Panc1 (cell line): ENCODE measurements at regions not wholly inside any gene's neighbourhood (a gene's known extent, or its start where the extent isn't known, plus 50 kb on each side); places are given as distances from the start of the nearest gene placed in this dataset.

Source experiments
- ATAC-seq: fragments of 200-7000 bp; cut with Tn5 transposase; 2 replicates; pipeline ENCODE4 v1.9.1; 2020; ENCODE audit warnings: mild to moderate bottlenecking, moderate library complexity
- BruUV-seq: library from RNA; stranded (reverse); fragments of 400-500 nt; replicated peaks from 2 replicates; lab custom pipeline; 2021; lab: Mats Ljungman, UMichigan
- CTCF ChIA-PET: fragments of 300-600 bp; sonication (Branson Sonifier 250); formaldehyde crosslinking; loops from one replicate; lab custom pipeline; 2022; ENCODE audit warnings: antibody characterized with exemption; lab: Charles Lee
- POLR2A ChIA-PET: fragments of 300-600 bp; sonication (Branson Sonifier 250); formaldehyde crosslinking; loops from one replicate; lab custom pipeline; 2022; ENCODE audit warnings: antibody characterized with exemption; lab: Charles Lee
- DNase-seq: peaks from one replicate; pipeline ENCODE4 v3.0.0-alpha.2; 2010; ENCODE audit warnings: low read depth, low spot score
- H3K27ac ChIP-seq: 2 replicates; pipeline ENCODE4 v1.5.1; 2011; ENCODE audit warnings: mild to moderate bottlenecking, low read length, inconsistent platforms
- H3K27me3 ChIP-seq: fragments of 200-500 bp; sonication (Bioruptor generic); 2 replicates; pipeline ENCODE4 v1.6.0; 2014; ENCODE audit warnings: low read length, inconsistent platforms; ENCODE audit not compliant: control insufficient read depth, insufficient read depth
- H3K36me3 ChIP-seq: fragments of 200-500 bp; sonication (Bioruptor generic); 2 replicates; pipeline ENCODE4 v1.5.1; 2014; ENCODE audit warnings: inconsistent platforms, mild to moderate bottlenecking, low read length, moderate library complexity; ENCODE audit not compliant: control insufficient read depth, insufficient read depth
- H3K4me1 ChIP-seq: 2 replicates; pipeline ENCODE4 v1.5.1; 2011; ENCODE audit warnings: inconsistent platforms, mild to moderate bottlenecking, low read length, moderate library complexity; ENCODE audit not compliant: control insufficient read depth, insufficient read depth
- H3K4me3 ChIP-seq, 2 experiments: 2 replicates each; pipeline ENCODE4 v1.5.1; 2011 to 2012; ENCODE audit warnings: low read depth in 2 of 2, low read length in 2 of 2, mild to moderate bottlenecking in 2 of 2, inconsistent platforms in 1 of 2, moderate library complexity in 1 of 2
- H3K9me3 ChIP-seq: fragments of 200-500 bp; sonication (Bioruptor generic); 2 replicates; pipeline ENCODE4 v1.5.1; 2014; ENCODE audit warnings: low read depth, mild to moderate bottlenecking, inconsistent platforms, low read length, moderate library complexity; ENCODE audit not compliant: control insufficient read depth, insufficient read depth
- CTCF ChIP-seq: fragments of 450-650 bp; IDR thresholded peaks from 2 replicates; pipeline ENCODE4 v1.5.1; 2017; ENCODE audit warnings: mild to moderate bottlenecking
- POLR2AphosphoS5 ChIP-seq: IDR thresholded peaks from 2 replicates; pipeline ENCODE4 v1.6.1; 2012; ENCODE audit warnings: mild to moderate bottlenecking, low read depth, low read length, moderate library complexity
- SIN3A ChIP-seq: IDR thresholded peaks from 2 replicates; pipeline ENCODE4 v1.6.1; 2012; ENCODE audit warnings: low read depth, mild to moderate bottlenecking, low read length, moderate library complexity, borderline replicate concordance; ENCODE audit not compliant: insufficient read depth
- TCF7L2 ChIP-seq: IDR thresholded peaks from 2 replicates; pipeline ENCODE4 v1.6.1; 2011; ENCODE audit warnings: mild to moderate bottlenecking, low read depth, low read length, inconsistent platforms
- in situ Hi-C: cut with HindIII; loops from 2 replicates; pipeline ENCODE4 v1.10.0; 2016; ENCODE audit warnings: low sequenced_read_pairs, low pct_unique_long_range_greater_than_20kb
- intact Hi-C: fragments of 100-400 bp; cut with micrococcal nuclease; formaldehyde crosslinking; loops from one replicate; pipeline ENCODE4 v1.10.0; 2022; ENCODE audit not compliant: unreplicated experiment
- TF ChIP-seq, protein P1 (sequence below), 2 experiments: IDR thresholded peaks; 2 replicates each; pipeline ENCODE4 v1.6.1; 2011 to 2012; ENCODE audit warnings: low read depth in 2 of 2, control low read depth in 1 of 2, low read length in 1 of 2, mild to moderate bottlenecking in 1 of 2, moderate library complexity in 1 of 2; ENCODE audit not compliant: insufficient read depth in 1 of 2

DNA sequence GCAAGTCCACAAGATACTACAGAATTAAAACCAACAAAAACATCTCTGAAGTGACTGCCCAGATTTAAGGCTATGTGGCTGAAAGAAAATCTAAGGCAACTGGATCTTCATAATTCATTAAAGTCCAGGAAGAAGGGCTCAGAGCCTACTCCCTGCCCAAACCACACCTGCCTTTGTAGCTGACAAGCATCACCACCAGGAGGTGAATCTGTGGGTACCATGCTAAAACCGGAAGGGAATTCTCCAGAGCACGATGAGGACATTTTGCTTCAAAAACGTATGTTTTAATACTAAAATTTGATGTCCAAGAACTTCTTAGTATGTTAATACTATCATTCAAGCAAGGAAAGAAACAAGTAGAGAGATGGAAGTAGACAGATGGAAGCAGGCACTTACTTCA, 495.9 kb upstream of the NECTIN3 start:
- no peaks in the 10 kb centered on the region for H3K36me3 ChIP-seq
- POLR2A ChIA-PET: no interaction called here
- DNase-seq (no peak), ATAC-seq (no peak)
- no peaks in the 10 kb centered on the region for H3K4me1 ChIP-seq
- H3K9me3 ChIP-seq: peaks cover 4% of the 10 kb centered on the region; the same call in 1 of the 2 replicates
- in situ Hi-C loops (no loop called here), intact Hi-C loops (no loop called here)
- no peak overlapping the region for H3K4me3 ChIP-seq
- H3K27me3 ChIP-seq: no peaks in the 10 kb centered on the region
- TF ChIP-seq, protein P1, sequence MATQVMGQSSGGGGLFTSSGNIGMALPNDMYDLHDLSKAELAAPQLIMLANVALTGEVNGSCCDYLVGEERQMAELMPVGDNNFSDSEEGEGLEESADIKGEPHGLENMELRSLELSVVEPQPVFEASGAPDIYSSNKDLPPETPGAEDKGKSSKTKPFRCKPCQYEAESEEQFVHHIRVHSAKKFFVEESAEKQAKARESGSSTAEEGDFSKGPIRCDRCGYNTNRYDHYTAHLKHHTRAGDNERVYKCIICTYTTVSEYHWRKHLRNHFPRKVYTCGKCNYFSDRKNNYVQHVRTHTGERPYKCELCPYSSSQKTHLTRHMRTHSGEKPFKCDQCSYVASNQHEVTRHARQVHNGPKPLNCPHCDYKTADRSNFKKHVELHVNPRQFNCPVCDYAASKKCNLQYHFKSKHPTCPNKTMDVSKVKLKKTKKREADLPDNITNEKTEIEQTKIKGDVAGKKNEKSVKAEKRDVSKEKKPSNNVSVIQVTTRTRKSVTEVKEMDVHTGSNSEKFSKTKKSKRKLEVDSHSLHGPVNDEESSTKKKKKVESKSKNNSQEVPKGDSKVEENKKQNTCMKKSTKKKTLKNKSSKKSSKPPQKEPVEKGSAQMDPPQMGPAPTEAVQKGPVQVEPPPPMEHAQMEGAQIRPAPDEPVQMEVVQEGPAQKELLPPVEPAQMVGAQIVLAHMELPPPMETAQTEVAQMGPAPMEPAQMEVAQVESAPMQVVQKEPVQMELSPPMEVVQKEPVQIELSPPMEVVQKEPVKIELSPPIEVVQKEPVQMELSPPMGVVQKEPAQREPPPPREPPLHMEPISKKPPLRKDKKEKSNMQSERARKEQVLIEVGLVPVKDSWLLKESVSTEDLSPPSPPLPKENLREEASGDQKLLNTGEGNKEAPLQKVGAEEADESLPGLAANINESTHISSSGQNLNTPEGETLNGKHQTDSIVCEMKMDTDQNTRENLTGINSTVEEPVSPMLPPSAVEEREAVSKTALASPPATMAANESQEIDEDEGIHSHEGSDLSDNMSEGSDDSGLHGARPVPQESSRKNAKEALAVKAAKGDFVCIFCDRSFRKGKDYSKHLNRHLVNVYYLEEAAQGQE (IDR thresholded peaks at IDR 0.05; ENCODE audit: insufficient read depth in 1 of 2, low read depth in 2 of 2, low read length in 1 of 2): no peak
- TF ChIP-seq POLR2AphosphoS5: no peak
- no peak for TF ChIP-seq TCF7L2
- no peak for TF ChIP-seq CTCF
- TF ChIP-seq SIN3A: no peak
- CTCF ChIA-PET: no interaction called here
- no peak overlapping the region for H3K27ac ChIP-seq
- no TSS peak for BruUV-seq

DNA sequence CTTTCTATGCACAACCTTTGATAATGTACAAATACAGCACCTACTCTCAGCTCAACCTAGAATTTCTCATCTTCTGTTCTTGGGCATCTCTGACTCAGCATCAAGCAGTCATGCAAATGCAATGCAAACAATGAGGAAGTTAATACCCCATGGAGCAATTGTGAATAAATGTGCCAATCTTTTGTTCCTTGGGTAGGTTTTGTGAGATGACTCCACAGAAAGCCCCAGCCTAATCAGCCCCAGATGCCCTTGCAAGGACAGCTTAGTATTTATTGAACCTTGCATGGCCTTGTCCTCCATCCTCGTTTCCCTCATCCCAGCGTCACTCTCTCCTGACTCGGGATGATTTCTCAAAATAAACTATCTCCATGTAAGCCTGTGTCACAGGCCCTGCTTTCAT, 494.7 kb upstream of the NECTIN3 start:
- in situ Hi-C loops: no loop called here
- Histone ChIP-seq H3K4me3 (no peak overlapping the region), H3K9me3 (peaks cover 4% of the 10 kb centered on the region; the same call in 1 of the 2 replicates), H3K27ac (no peak overlapping the region), H3K27me3 (no peaks in the 10 kb centered on the region), H3K4me1 (no peaks in the 10 kb centered on the region), H3K36me3 (no peaks in the 10 kb centered on the region)
- TF ChIP-seq, protein P1 (IDR thresholded peaks at IDR 0.05; ENCODE audit: insufficient read depth in 1 of 2, low read depth in 2 of 2, low read length in 1 of 2): no peak
- no peak for TF ChIP-seq SIN3A
- TF ChIP-seq TCF7L2: no peak
- no peak for TF ChIP-seq CTCF
- no peak for TF ChIP-seq POLR2AphosphoS5
- BruUV-seq: no TSS peak
- DNase-seq (no peak), ATAC-seq (no peak)
- intact Hi-C loops: no loop called here
- ChIA-PET CTCF (no interaction called here), POLR2A (no interaction called here)
